ENCODE measurements at regions not wholly inside any gene's neighbourhood (a gene's known extent, or its start where the extent isn't known, plus 50 kb on each side); places are given as distances from the start of the nearest gene placed in this dataset.

- TF ChIP-seq POLR2AphosphoS5 (IDR thresholded peaks at IDR 0.05) (no peak), CTCF (IDR thresholded peaks at IDR 0.05) (no peak), POLR2A (IDR thresholded peaks at IDR 0.05) (no peak)
Measured at GRCh38 chr17:79463421-79464317, 147.2 kb downstream of the RBFOX3 start.

Measured in breast epithelium (tissue), 3 donors.